Fibroblast of villous mesenchyme (primary cell): ENCODE measurements at regions not wholly inside any gene's neighbourhood (a gene's known extent, or its start where the extent isn't known, plus 50 kb on each side); places are given as distances from the start of the nearest gene placed in this dataset.

Source experiments
- DNase-seq: peaks from one replicate; pipeline ENCODE4 v3.0.0-alpha.2; 2010; ENCODE audit warnings: low read depth
- H3K4me3 ChIP-seq: 2 replicates; pipeline ENCODE4 v1.5.1; 2011; ENCODE audit warnings: low read depth, mild to moderate bottlenecking, low read length
- CTCF ChIP-seq: IDR thresholded peaks from 2 replicates; pipeline ENCODE4 v1.5.1; 2012; ENCODE audit warnings: low read depth, mild to moderate bottlenecking, low read length; ENCODE audit not compliant: insufficient read depth

- H3K4me3 ChIP-seq: no peak overlapping the region
- TF ChIP-seq CTCF: no peak
- no peak for DNase-seq
Measured at GRCh38 chr16:80463751-80464495, 76.9 kb upstream of the DYNLRB2 start.

GRCh38 chr16:80463326-80463725 is 77.5 kb upstream of the DYNLRB2 start:
- no peak for DNase-seq
- no peak overlapping the region for H3K4me3 ChIP-seq
- TF ChIP-seq CTCF: no peak

GRCh38 chr16:80462917-80463316 is 77.9 kb upstream of the DYNLRB2 start:
- DNase-seq: no peak
- no peak overlapping the region for H3K4me3 ChIP-seq
- TF ChIP-seq CTCF: no peak

GRCh38 chr16:80460988-80461387 is 79.8 kb upstream of the DYNLRB2 start:
- H3K4me3 ChIP-seq: no peak overlapping the region
- no peak for TF ChIP-seq CTCF
- DNase-seq: no peak

- DNase-seq: no peak
- no peak overlapping the region for H3K4me3 ChIP-seq
- no peak for TF ChIP-seq CTCF
Measured at GRCh38 chr16:80459966-80460365, 80.8 kb upstream of the DYNLRB2 start.

GRCh38 chr16:80459331-80459777 is 81.4 kb upstream of the DYNLRB2 start:
- H3K4me3 ChIP-seq: no peak overlapping the region
- DNase-seq: no peak
- TF ChIP-seq CTCF: no peak

- no peak overlapping the region for H3K4me3 ChIP-seq
- no peak for DNase-seq
- TF ChIP-seq CTCF: no peak
Measured at GRCh38 chr16:80457871-80458270, 82.9 kb upstream of the DYNLRB2 start.
